T47D (cell line): ENCODE measurements at regions not wholly inside any gene's neighbourhood (a gene's known extent, or its start where the extent isn't known, plus 50 kb on each side); places are given as distances from the start of the nearest gene placed in this dataset.

ENCODE experiments used
- DNase-seq, 2 experiments: peaks; one replicate each; pipeline versions ENCODE4 v3.0.0 to v3.0.0-alpha.2; 2011 to 2012; ENCODE audit warnings: low read depth in 1 of 2, low spot score in 1 of 2
- JUND ChIP-seq: IDR thresholded peaks from 2 replicates; pipeline ENCODE4 v1.6.1; 2012; ENCODE audit warnings: low read depth
- in situ Hi-C: cut with HindIII; loops from 2 replicates; pipeline ENCODE4 v1.10.0; 2016; ENCODE audit warnings: low sequenced_read_pairs, low pct_unique_long_range_greater_than_20kb

DNA sequence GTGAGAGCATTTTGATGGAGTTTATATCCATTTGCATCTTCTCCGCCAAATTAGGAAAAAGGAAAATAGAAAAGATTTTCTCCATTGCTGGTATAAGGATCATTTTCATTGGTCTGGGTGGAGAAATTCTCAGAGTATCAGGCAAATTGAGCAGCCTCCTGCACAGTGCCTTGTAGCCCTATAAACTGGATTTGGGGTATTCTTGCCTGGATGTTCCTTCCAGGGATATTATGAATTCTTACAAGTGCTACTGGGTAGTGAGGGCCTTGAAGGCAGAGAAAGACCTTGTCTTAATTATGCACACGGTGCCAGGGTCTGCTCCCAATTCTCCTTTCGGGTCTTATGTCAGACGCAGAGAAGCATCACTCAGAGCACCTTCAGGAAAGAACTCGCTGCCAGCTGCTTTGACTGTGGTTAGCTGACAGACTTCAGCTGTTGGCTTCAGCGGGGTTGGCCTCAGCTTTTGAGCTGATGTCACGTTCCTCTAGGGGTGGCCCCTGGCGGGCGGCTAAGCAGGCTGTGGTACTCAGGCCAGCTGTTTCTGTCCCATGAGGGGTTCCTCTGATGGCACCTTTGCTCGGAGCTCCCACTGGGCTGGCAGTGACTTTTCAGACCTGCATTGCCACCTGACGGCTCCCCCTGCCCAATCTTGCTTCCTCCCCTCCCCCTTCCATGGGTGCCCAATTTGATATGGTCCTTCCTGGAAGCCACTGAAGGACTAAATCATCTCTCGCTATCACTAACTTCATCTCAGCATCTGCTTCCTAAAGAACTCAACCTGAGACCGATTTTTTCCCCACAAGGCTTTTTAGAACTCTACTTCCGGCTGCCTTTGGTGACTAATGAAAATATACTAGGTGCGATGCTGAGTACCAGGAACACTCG lies 519.5 kb downstream of the BCOR start:
- DNase-seq = no peak
- no peak for TF ChIP-seq JUND
- in situ Hi-C loops = no loop called here

DNA sequence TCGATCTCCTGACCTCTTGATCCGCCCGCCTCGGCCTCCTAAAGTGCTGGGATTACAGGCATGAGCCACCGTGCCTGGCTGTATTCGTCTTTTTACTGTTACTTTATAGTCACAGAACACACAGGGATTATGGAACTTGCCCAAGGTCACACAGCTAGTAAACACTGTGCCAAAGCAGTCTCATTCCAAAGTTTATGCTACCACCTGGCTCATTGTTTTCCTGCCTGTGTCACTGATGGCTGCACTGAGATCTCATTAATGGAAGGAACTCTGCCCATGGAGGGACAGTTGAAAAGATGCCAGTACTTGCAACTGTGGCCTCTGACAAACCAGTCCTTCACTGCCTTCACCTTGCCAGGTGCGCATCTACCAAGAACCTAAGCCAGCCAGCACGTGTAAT lies 517.7 kb downstream of the BCOR start:
- in situ Hi-C loops = no loop called here
- peak in 1 of 2 experiments; percentile 21 for DNase-seq
- no peak for TF ChIP-seq JUND

DNA sequence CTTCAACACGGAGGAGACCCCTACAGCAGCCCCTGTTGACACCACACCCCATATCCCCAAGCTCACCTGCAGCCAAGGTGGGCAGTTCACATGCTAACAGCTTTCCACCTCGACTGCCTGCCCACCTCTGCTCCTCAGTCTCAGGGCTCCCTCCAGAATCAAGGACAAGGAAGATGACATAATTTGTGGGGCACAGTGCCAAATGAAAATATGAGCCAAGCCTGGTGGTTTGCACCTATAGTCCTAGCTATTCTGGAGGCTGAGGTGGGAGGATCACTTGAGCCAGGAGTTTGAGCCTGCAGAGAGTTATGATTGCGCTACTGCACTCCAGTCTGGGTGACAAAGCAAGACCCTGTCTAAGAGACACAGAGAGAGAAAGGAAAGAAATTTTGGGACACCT lies 516.3 kb downstream of the BCOR start:
- in situ Hi-C loops = no loop called here
- no peak for TF ChIP-seq JUND
- peak in 1 of 2 experiments; percentile 61 for DNase-seq

DNA sequence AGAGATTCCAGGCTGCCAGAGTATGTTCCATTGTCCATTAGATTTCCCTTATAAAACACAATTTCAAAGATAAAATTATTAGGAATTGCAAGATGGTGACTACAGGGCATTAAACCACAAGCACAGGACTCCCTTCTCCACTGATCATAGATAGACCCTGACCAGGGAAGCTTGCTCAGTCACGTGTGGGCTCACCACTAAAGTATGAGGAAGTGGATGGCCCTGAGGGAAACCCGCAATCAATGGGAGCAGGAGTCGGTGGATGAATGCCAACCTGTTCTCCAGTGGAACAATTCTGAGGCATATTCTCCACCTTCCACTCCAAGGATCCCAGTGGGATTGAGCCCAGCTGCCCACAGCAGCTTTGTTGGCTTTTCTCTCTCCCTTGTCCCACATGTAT lies 515.7 kb downstream of the BCOR start:
- peak in 1 of 2 experiments; percentile 82 for DNase-seq
- TF ChIP-seq JUND = peak; percentile 47; the same call in 1 of the 2 replicates
- in situ Hi-C loops = no loop called here

DNA sequence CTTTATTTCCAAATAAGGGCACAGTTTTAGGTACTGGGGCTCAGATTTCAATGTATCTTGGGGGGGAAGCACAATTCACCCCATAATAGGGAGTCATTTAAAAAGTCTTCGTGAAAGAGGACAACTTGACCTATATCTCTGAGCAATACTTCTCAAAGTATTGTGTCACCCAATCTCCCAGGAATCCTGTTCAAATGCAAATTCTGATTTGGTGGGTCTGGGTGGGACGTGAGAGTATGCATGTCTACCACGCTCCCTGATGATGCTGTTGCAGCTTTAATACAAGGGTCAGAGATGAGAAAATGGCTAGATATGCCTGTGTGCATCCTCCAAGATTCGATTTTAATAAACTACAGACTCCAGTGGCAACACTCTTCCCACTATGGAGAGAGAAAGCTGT lies 514.8 kb downstream of the BCOR start:
- in situ Hi-C loops = no loop called here
- no peak for TF ChIP-seq JUND
- DNase-seq = no peak

DNA sequence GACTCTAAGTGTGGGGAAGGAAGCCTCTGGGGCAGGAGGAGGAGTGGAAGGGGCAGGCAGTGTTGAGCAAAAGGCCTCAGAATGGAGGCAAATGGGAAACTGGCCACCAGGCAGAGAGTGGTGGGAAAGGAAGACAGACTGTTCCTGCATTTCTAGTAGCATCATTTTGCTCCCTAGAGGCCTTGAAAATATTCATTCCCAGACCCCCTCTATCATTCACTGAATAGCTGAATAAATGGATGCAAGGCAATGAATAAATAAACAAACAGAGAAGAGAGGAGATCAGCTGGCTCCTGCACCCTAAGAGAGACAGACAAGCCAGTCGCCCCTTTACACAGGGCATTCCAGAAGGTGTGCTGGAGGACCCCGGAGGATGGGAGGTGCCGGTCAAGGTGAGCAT lies 511.9 kb downstream of the BCOR start:
- no peak for TF ChIP-seq JUND
- DNase-seq = no peak
- in situ Hi-C loops = no loop called here

DNA sequence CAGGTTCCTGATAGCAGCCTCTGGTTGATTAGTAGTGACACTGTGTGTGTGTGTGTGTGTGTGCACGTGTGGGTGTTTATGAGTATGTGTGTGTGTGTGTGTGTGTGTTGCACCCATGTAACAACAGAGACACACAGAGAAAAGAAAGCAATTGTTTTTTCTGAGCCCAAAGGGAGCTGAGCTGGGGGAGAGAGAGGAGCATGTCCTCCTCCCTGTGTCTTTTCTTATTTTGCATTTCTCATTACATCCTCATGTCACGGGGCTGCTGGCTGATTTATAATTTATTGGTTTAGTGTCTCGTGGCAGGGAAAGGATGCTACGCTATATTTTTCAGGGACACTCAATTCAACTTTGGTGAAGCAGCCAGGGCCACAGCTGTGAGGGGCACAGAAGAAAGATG lies 511.4 kb downstream of the BCOR start:
- DNase-seq = no peak
- no peak for TF ChIP-seq JUND
- in situ Hi-C loops = no loop called here

DNA sequence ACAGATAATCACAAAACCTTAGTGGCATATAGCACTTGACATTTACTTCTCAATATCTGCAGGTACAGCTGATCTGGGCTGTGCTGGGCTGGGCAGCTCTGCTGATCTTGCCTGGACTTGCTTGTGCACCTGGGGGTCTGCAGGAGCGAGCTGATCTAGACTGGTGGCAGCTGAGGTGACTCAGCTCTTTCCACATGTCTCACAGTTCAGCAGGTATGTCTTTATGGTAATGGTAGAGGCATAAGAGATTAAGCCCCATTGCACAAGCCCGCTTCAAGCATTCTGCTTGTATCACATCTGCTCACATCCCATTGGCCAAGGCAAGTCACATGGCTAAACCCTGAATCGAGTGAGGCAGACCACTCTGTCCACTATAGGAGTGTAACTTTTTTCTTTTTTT lies 506.7 kb downstream of the BCOR start:
- no peak for DNase-seq
- in situ Hi-C loops = no loop called here
- no peak for TF ChIP-seq JUND

DNA sequence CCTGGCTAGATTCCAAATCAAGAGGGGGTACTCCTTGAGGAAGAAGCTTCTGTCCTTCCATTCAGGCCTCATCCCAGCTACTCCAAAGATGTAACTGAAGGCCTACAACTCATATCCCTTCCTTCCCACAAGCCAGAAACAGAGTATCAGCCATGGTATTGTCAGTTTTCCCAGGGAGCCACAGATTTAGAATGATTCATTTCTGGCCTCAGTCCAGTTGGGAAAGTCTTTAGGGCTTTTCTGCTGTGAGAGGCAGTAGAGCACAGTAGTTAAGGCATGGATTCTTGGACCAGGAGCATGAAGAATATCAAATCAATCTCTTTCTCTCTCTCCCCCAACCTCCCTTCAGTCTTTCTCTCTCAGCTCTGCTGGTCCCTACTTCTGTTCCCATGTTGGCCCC lies 505.0 kb downstream of the BCOR start:
- no peak for DNase-seq
- TF ChIP-seq JUND = no peak
- in situ Hi-C loops = no loop called here

DNA sequence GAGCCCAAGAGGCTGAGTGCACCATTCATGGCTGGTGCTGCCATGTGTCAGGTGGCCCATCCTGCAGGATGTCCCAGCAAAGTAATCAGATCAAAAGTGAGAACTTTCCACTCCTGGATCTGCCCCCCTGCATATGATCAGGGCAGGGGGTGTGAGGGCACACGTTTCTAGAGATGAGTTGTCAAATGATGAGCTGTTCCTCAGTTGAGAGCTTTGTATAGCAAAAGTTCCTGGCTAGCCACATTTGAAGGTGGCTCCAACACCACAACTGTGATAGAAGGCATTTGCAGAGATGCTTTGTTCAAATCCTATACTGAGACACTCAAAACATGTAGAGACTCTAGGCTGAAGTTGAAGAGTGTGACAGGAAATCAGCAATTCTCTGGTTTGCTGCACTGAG lies 501.8 kb downstream of the BCOR start:
- in situ Hi-C loops = no loop called here
- TF ChIP-seq JUND = no peak
- no peak for DNase-seq

DNA sequence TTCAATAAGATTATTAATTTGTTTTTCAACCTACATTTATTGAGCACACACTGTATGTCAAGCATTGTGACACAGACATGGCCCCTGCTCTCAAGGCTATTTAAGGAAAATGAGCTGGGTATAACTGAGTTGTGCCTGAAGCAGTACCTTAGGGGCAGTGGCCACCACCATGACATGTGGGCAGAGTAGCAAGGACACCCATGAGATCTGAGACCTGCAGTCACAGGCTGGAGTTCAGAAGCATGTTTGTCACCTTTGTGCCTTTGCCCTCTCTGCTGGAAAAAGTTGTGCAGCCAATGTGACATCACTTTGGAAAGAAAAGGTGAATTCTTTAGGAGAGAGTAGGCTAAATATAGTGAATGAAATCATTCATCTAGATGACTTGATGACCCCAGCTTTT lies 501.3 kb downstream of the BCOR start:
- in situ Hi-C loops = no loop called here
- no peak for DNase-seq
- no peak for TF ChIP-seq JUND

DNA sequence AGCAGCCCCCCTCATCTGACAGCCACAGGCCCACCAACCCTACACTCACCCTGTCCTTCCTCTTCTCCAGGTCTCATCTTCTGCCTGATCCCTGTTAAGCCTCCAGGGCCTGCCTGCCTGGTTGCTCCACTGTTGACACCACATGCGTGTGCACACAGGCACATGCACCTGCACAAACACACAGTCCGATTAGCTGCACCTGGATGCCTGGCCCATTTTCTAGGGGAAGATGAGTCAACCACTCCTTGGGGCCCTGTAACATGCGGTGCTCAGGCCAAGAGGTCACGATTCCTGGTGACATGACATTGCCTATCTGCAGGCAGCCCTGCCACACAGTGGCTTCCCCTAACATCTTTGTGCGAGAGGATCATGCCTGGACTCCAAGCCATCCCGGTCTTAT lies 498.4 kb downstream of the BCOR start:
- TF ChIP-seq JUND = no peak
- in situ Hi-C loops = no loop called here
- DNase-seq = no peak

DNA sequence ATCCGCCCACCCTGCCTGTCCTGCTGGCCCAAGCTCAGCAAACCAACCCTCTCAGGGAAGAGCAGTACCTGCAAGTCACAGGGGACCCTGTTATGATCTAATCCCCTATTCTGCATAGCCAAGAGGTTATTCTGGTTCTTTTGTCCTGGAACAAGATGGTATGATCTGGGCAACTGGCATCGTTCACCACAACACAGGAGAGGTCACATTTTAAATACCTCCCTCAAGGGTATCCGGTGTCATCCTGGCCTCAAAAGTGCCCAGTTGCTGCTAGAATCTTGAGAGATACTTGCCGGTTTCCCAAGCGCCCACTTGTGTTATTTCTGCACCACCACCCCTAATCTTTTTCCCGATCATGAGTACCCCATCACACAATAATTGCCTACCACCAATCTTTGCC lies 497.5 kb downstream of the BCOR start:
- no peak for TF ChIP-seq JUND
- DNase-seq = no peak
- in situ Hi-C loops = no loop called here
